Gastroesophageal sphincter (tissue), 4 donors: ENCODE measurements at regions not wholly inside any gene's neighbourhood (a gene's known extent, or its start where the extent isn't known, plus 50 kb on each side); places are given as distances from the start of the nearest gene placed in this dataset.

Experiments used
- ATAC-seq: fragments of 150-250 bp; one replicate; pipeline ENCODE4 v1.9.1; 2016; ENCODE audit warnings: mild to moderate bottlenecking, moderate library complexity
- H3K27ac ChIP-seq, 4 donors: fragments of 200-600 bp; sonication (generic) in 3 of 4; 1 replicate in 3 of 4; 2 replicates in 1 of 4; pipeline ENCODE4 v1.5.1; 2016 to 2019
- H3K27me3 ChIP-seq: fragments of 200-600 bp; sonication (generic); one replicate; pipeline ENCODE4 v1.5.1; 2019
- H3K36me3 ChIP-seq, 2 donors: fragments of 200-600 bp; sonication (generic); one replicate each; pipeline ENCODE4 v1.5.1; 2019; ENCODE audit warnings: control low read depth in 1 of 2
- H3K4me1 ChIP-seq, 3 donors: fragments of 200-600 bp; sonication (generic); 1 replicate in 2 of 3; 2 replicates in 1 of 3; pipeline ENCODE4 v1.5.1; 2016 to 2019; ENCODE audit warnings: control low read depth in 2 of 3
- H3K4me3 ChIP-seq, 2 donors: fragments of 200-600 bp; sonication (generic); one replicate each; pipeline ENCODE4 v1.5.1; 2019; ENCODE audit warnings: mild to moderate bottlenecking in 1 of 2, moderate library complexity in 1 of 2
- H3K9me3 ChIP-seq, 3 donors: fragments of 200-600 bp; sonication (generic); one replicate each; pipeline ENCODE4 v1.5.1; 2017 to 2019; ENCODE audit warnings: control low read depth in 2 of 3
- EP300 ChIP-seq: sonication (generic); formaldehyde crosslinking; IDR thresholded peaks from one replicate; pipeline ENCODE4 v1.6.1; 2017; ENCODE audit warnings: antibody characterized with exemption, mild to moderate bottlenecking
- POLR2A ChIP-seq, 2 donors: fragments of 450-650 bp; IDR thresholded peaks; one replicate each; pipeline ENCODE4 v1.6.1; 2017; ENCODE audit warnings: antibody characterized with exemption in 2 of 2, mild to moderate bottlenecking in 2 of 2, moderate library complexity in 1 of 2
- POLR2AphosphoS5 ChIP-seq: sonication (generic); formaldehyde crosslinking; IDR thresholded peaks from one replicate; pipeline ENCODE4 v1.6.1; 2017; ENCODE audit warnings: antibody characterized with exemption
- whole genome bisulfite sequencing, 2 donors: methylation state at CpG; one replicate each; pipeline ENCODE4 v1.1.5; 2018; ENCODE audit warnings: low coverage in 1 of 2; 5-methylcytosine and 5-hydroxymethylcytosine counted together
- TF ChIP-seq, protein P1 (sequence below), 4 experiments: fragments of 200-600 bp in 2 of 4; fragments of 450-650 bp in 2 of 4; sonication (generic) in 1 of 4; IDR thresholded peaks; one replicate each; pipeline ENCODE4 v1.5.1; 2017 to 2019; ENCODE audit warnings: antibody characterized with exemption in 4 of 4, mild to moderate bottlenecking in 2 of 4, moderate library complexity in 2 of 4

DNA sequence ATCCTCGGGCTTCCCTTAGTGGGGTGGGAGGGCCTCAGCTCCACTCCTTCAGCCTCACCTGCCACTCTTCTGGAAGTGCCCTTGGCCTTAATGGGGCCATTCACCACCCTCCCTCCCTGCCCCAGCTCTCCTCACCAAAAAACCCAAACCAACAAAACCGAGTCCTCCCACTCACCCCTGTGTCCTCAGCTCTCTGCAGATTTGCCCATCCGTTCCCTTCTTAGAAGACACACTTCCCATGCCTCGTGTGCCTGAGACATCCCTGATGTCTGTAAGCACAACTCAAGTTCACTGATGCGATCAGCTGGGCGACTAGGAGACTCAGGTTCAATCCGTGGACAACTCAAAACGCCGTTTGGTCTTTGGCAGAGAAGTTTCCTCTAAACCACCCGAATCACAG, 839.2 kb downstream of the TBC1D22A start:
- Histone ChIP-seq H3K9me3 (peaks cover 0 to 7% (median 0%) of the 10 kb centered on the region in 3 donors), H3K27ac (no peak overlapping the region), H3K36me3 (no peaks in the 10 kb centered on the region), H3K4me3 (no peak overlapping the region), H3K27me3 (peaks cover 63% of the 10 kb centered on the region), H3K4me1 (no peaks in the 10 kb centered on the region)
- ATAC-seq = no peak
- TF ChIP-seq, protein P1, sequence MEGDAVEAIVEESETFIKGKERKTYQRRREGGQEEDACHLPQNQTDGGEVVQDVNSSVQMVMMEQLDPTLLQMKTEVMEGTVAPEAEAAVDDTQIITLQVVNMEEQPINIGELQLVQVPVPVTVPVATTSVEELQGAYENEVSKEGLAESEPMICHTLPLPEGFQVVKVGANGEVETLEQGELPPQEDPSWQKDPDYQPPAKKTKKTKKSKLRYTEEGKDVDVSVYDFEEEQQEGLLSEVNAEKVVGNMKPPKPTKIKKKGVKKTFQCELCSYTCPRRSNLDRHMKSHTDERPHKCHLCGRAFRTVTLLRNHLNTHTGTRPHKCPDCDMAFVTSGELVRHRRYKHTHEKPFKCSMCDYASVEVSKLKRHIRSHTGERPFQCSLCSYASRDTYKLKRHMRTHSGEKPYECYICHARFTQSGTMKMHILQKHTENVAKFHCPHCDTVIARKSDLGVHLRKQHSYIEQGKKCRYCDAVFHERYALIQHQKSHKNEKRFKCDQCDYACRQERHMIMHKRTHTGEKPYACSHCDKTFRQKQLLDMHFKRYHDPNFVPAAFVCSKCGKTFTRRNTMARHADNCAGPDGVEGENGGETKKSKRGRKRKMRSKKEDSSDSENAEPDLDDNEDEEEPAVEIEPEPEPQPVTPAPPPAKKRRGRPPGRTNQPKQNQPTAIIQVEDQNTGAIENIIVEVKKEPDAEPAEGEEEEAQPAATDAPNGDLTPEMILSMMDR (IDR thresholded peaks at IDR 0.05) = no peak
- TF ChIP-seq POLR2A (IDR thresholded peaks at IDR 0.05) (no peak), EP300 (no peak), POLR2AphosphoS5 (no peak)
- WGBS, 2 donors = 50 to 71% methylated on average over 1 to 5 of the region's 10 CpGs

DNA sequence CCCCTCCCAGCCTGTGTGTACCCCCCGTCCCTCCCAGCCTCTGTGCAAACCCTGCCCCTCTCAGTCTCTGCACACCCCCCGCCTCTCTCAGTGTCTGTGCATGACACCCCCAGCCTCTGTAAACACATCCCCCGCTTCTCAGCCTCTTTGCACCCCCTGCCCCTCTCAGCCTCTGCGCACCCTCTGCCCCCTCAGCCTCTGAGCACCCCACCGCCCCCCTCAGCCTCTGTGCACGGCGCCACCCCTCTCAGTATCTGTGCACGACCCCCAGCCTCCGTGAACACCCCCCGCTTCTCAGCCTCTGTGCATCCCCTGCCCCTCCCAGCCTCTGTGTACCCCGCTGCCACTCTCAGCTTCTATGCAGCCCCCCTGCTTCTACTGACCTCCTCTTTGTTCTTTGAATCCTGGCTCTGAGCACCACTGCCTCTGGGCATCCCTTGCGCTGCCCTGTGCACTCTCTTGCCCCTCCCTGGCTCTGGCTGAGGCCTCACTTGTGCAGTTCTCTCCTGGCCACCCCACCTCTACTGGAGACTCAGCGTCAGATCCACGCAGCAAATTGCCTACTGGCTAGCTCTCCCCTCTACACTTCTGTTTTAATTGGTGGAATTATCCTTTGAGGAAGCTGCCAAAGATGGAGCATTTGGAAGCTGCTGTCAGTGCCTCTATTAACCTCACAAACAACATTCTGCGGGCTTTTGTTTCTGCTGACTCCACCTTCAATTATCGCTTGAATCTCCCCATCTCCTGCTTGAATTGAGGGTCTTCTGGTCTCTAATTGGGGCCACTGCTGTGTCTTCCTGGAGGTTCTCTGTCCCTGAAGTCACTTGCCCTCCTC, 838.6 kb downstream of the TBC1D22A start:
- Histone ChIP-seq H3K36me3 (no peaks in the 10 kb centered on the region), H3K27ac (no peak overlapping the region), H3K27me3 (peaks cover 63% of the 10 kb centered on the region), H3K4me1 (no peaks in the 10 kb centered on the region), H3K4me3 (no peak overlapping the region), H3K9me3 (peaks cover 0 to 7% (median 0%) of the 10 kb centered on the region in 3 donors)
- WGBS, 2 donors = 54 to 74% methylated on average over 4 to 11 of the region's 16 CpGs
- TF ChIP-seq POLR2A (IDR thresholded peaks at IDR 0.05) = no peak
- no peak for TF ChIP-seq POLR2AphosphoS5
- TF ChIP-seq, protein P1 (IDR thresholded peaks at IDR 0.05) = no peak
- no peak for TF ChIP-seq EP300
- no peak for ATAC-seq

DNA sequence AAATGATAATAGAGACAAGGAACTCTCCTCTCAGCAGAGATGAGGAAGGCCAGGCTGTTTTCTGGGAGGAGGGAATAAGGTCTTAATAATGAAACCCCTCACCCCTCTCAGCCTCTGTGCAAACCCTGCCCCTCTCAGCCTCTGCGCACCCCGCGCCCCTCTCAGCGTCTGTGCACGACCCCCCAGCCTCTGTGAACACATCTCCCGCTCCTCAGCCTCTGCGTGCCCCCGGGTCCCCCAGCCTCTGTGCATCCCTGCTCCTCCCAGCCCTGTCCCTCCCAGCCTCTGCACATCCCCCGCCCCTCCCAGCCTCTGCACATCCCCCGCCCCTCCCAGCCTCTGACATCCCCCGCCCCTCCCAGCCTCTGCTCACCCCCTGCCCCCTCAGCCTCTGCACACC, 837.8 kb downstream of the TBC1D22A start:
- no peaks in the 10 kb centered on the region for H3K36me3 ChIP-seq
- TF ChIP-seq POLR2AphosphoS5 (no peak), EP300 (no peak), POLR2A (IDR thresholded peaks at IDR 0.05) (no peak)
- TF ChIP-seq, protein P1 (IDR thresholded peaks at IDR 0.05) = no peak
- no peaks in the 10 kb centered on the region for H3K4me1 ChIP-seq
- H3K4me3 ChIP-seq = no peak overlapping the region
- peaks cover 0 to 7% (median 0%) of the 10 kb centered on the region in 3 donors for H3K9me3 ChIP-seq
- 30 to 60% methylated on average over 1 to 8 of the region's 11 CpGs for WGBS, 2 donors
- H3K27ac ChIP-seq = no peak overlapping the region
- H3K27me3 ChIP-seq = peaks cover 57% of the 10 kb centered on the region
- ATAC-seq = no peak

DNA sequence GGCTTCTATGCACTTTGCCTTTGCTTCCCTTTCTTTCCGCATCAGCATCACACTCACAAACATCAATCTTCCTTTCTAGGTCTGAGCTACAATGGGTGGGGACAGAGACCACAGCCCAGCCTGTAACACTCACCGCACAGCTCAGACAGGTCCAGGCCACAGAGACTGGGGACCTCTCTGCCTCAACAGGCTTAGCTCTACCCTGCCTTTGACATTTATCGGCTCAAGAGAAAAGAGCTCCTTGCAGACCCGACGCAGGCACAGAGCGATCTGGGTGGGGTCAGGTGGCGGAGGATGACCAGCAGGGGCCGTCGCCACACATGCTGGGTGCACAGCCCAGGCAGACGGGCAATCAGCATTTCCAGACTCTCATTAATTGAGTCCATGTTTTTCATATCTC, 837.3 kb downstream of the TBC1D22A start:
- H3K27ac ChIP-seq = no peak overlapping the region
- WGBS, 2 donors = 50 to 70% methylated on average over 7 of the region's 10 CpGs
- H3K36me3 ChIP-seq = no peaks in the 10 kb centered on the region
- no peak for ATAC-seq
- peaks cover 0 to 12% (median 0%) of the 10 kb centered on the region in 3 donors for H3K9me3 ChIP-seq
- H3K4me3 ChIP-seq = no peak overlapping the region
- no peaks in the 10 kb centered on the region for H3K4me1 ChIP-seq
- TF ChIP-seq, protein P1 (IDR thresholded peaks at IDR 0.05) = no peak
- TF ChIP-seq POLR2A (IDR thresholded peaks at IDR 0.05) = no peak
- TF ChIP-seq EP300 = no peak
- TF ChIP-seq POLR2AphosphoS5 = no peak
- H3K27me3 ChIP-seq = peaks cover 62% of the 10 kb centered on the region

DNA sequence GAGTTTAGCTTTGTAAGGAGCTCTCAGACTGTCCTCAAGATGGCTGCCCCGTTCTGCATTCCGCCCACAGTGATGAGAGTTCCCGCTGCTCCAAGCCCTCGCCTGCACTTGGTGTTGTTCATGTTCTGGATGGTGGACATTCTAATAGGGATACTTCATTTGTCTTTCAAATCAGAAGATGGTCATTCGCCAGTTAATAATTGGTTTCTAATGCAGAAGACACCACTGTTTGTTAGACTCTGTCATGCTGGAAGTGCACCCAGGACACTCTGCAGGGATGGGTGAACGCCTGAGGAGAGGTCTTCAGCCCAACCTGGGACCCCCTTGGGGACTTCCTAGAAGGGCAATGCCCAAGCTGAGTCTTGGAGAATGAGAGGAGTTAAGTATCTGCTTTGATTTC, 836.4 kb downstream of the TBC1D22A start:
- 82 to 83% methylated on average over 2 to 4 of the region's 6 CpGs for WGBS, 2 donors

More for the DNA sequence above, 836.4 kb downstream of the TBC1D22A start:
- Histone ChIP-seq H3K4me1 (no peaks in the 10 kb centered on the region), H3K4me3 (no peak overlapping the region), H3K27me3 (peaks cover 61% of the 10 kb centered on the region), H3K9me3 (peaks cover 0 to 12% (median 0%) of the 10 kb centered on the region in 3 donors), H3K27ac (no peak overlapping the region), H3K36me3 (no peaks in the 10 kb centered on the region)
- ATAC-seq = no peak
- TF ChIP-seq EP300 (no peak), POLR2A (IDR thresholded peaks at IDR 0.05) (no peak), POLR2AphosphoS5 (no peak)
- TF ChIP-seq, protein P1 (IDR thresholded peaks at IDR 0.05) = no peak
